HG02623 (cell line): ENCODE measurements at regions not wholly inside any gene's neighbourhood (a gene's known extent, or its start where the extent isn't known, plus 50 kb on each side); places are given as distances from the start of the nearest gene placed in this dataset.

Experiments used
- ATAC-seq: cut with Tn5 transposase; IDR thresholded peaks from one replicate; pipeline ENCODE4 v1.9.1; 2021; ENCODE audit warnings: moderate library complexity; ENCODE audit not compliant: unreplicated experiment

DNA sequence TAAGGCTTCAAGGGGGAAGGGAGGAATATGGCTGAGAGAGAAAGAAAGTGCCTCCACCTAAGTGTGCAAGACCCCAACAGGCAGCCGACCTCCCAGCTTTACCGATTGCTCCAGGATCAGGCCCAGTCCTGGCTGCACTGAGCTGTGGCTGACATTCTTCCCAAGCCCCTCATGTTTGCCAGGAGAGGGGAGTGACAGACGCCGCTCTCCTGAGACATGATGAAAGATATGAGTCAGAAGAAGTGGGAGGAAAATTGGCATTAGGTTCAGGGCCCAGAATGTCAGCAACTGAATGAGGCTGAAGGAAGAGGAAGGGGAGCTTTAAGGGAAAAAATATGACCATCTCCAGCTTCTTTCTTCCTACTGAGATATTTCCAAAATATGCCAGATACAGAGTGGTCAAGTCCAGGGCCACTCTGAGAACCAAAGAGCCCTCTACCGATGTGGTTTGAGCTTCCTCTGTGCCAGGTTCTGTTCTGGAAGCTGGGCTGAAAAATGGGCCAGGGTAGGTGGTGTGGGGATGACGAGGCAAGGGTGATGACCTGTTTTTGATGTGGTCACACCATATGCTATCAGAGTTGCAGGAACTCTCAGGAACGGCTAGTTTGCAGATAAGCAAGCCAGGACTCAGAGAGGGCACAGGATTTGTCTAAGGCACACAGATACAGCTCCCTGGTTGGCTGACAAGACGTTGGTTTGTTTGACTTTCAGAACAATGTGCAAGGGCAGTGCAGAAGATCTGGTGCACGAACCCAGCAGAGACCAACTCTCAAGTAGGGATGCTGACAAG lies 176.7 kb downstream of the SOX9 start:
- no peak for ATAC-seq

- ATAC-seq: no peak
These were observed 178.3 kb downstream of the SOX9 start for GRCh38 chr17:72299100-72299499.

- no peak for ATAC-seq
These were observed 178.8 kb downstream of the SOX9 start for GRCh38 chr17:72299592-72299991.

DNA sequence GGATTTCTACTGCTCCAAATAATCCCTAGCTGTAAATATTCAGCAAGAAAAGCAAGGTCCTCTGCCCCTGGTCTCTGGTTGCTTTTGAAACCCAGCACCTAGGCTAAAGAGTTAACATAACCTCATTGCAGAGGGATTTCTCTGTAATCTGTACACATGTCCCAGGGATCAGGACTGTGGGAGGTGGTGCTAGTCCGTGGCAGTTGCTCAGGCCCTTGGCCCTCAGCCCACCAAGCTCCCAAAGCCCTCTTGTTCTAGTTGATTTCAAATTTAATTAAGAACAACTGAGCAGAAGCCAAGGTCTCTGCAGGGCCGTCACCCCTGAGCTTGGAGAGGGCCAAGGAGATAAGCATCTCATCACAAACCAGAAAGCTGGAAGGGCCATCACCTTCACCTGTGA lies 181.1 kb downstream of the SOX9 start:
- ATAC-seq: no peak

DNA sequence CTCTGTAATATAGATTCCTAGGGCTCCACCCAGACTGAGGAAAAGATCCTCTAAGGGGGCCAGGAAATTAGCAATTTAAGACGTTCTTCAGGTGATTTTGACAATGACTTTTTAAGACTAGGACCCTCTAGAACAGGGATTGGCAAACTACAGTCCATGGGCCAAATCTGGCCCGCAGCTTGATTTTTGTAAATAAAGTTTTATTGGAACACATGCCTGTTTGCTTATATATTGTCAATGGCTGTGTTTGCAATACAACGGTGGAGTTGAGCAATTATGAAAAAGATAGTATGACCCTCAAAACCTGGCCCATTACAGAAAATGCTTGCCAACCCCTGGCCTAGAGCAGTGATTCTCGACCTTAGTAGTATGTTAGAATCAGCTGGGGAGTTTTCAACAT lies 181.9 kb downstream of the SOX9 start:
- ATAC-seq: no peak

DNA sequence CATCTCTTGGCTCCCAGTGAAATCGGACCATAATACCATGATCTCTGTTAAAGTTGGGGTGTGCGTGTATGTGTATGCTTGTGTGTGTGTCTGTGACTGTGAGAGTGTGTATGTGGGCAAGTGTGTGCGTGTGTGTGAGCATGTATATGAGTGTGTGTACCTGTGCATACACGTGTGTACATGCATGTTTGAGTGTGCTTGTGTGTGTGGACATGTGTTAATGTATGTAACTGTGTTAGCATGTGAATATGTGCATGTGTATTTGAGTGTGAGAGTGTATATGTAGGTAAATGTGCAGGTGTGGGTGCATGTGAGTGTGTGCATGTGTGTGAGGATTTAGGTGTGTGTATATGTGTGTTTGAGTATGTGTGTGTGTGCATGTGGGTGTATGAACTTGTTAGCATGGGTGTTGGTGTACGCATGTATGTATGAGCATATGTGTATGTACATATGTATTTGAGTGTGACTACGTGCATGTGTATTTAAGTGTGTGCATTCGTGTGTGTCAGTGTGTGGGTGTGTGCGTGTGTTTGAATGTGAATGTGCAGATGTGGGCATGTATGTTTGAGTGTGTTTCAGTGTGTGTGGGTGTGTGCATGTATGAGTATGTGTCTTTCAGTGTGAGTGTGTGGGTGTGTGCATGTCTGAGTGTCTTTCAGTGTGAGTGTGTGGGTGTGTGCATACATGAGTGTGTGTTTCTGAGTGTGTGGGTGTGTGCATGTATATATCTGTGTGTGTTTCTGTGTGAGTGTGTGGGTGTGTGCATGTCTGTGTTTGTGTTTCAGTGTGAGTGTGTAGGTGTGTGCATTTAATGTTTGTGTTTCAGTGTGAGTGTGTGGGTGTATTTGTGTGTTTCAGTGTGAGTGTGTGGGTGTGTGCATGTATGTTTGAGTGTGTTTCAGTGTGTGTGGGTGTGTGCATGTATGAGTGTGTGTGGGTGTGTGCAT lies 183.2 kb downstream of the SOX9 start:
- no peak for ATAC-seq

GRCh38 chr17:72304859-72305258 lies 184.0 kb downstream of the SOX9 start:
- no peak for ATAC-seq

DNA sequence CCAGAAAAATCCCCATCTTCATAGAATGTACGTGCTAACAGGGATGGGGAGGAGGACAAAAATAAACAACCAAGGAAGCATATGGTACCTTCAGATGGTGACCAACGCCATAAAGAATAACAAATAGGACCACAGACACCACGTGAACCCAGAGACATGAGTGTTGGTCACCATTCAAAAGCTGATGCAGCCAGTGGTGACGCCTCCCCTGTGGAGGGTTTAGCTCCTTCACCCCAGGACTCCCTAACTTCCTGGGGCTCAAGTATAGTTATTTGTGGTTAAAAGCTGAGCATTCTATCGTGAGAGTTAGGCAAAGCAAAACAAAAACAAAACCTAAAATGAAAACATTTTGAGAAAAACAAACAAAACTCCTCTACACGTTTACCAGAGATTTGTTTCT lies 184.7 kb downstream of the SOX9 start:
- no peak for ATAC-seq

DNA sequence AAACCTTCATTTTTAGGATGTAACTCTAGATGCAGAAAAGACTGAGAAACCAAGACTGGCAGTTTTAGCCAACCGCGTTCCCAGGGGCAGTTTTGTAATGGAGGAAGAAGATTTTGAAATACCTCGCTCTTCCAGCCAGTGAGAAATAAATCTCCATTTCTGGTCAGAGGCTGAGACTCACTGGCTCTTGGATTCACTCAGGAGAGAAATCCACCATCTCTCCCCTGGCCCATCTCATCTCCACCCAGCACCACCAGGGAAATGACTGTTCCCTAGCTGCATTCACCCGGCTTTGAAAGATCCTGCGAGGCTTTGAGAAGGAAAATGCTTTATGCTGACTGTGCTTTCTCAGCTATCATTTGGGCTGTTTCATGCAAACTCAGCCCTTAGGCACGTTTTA lies 185.2 kb downstream of the SOX9 start:
- ATAC-seq: no peak

DNA sequence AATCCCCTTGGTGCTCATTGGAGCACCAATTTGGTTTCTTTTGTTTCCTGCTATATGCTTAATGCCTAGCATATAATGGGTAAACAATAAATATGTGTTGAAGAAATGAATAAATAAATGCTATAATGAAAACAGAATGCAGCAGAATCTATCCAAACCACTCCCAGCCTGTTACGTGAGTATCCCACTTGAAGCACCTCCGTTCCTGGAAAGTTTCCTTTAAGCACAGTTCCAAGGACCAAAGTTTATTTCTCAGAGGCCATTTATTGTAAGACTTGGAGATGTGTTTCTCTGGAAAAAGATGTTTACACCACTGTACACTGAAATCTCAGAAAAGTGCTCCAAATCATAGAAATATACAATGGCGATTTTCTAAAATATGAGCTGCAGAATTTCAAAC lies 187.0 kb downstream of the SOX9 start:
- ATAC-seq: no peak

DNA sequence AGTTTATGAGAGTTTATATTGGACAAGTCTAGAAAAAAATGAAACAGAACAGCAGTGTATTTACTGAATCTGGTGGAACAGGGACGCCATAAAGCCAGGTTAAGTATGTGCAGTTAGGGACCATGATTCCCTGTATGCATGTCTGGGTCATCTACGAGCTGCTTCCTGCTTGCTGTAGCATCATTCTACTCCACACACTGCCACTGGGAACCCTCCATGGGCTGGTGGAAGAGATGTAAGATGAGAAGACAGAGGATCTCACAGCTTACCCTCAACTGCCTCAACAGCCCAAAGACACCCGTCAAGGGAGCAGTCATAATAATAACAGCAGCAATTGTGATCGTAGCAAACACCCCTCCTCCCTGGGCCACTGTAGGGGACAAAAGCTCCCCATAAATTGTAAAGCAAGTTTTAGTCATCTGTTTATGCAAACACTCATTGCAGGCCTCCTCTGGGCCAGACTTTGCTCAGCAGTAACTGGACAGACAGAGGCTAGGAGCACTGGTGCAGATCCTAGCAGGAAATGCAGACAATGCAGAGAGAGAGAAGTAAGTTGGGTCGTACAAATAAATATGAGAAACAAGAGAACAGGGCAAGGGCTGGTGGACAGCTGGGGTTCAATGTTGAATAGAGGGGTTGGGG lies 188.0 kb downstream of the SOX9 start:
- ATAC-seq: peak; percentile 42

- no peak for ATAC-seq
These were observed 190.2 kb downstream of the SOX9 start for GRCh38 chr17:72311004-72311403.

DNA sequence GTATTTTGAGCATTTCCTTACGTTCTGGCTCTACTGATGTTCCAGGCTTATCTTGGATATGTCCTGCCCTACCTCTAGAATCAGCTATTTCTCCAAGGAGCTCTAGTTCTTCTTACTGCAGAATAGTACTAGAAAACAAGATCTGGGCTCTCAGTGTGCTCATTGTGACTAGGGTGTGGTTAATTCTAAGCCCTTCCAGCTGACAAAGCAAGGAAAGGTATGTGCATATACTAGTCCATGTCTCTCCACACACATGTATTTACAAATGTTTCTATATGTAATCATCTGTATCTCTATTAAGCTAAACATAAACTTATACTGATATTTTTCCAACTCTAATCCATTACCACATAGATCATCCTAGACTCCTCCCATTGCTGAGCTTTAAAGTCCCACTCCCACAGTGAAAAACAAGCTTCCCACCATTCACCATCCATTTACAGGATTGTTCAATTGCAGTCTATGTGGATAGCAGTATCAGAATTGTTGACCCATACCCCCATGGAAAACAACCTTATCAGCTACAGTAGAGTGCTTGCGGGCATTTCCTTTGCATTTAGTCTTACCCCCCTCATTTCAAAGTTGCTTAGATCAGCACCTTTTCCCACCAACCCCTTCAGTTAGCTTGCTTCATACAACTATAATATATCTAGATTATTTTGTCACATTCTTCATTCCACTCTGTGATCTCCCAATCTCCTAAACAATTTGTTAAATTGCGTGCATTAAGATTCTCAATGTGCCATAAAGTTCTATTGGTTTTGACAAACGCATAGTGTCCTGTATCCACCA lies 194.5 kb downstream of the SOX9 start:
- no peak for ATAC-seq

- no peak for ATAC-seq
These were observed 197.3 kb downstream of the SOX9 start for GRCh38 chr17:72318131-72318530.

- no peak for ATAC-seq
These were observed 201.1 kb downstream of the SOX9 start for GRCh38 chr17:72321896-72322295.

DNA sequence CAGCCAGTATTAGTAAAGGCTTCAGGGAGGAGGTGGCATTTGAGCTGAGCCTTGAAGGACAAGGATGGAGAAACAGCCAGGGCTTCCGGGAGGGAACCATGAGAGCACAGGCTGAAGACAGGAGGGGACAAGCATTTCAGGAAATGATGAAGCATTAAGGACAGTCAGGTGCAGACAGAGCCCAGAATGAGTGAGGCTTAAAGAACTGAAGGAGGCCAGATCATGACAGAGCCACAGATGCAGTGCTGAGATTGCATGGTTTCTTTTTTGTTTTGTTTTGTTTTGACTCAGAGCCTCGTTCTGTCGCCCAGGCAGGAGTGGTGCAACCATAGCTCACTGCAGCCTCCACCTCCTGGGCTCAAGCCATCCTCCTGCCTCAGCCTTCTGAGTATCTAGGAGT lies 211.5 kb downstream of the SOX9 start:
- no peak for ATAC-seq

DNA sequence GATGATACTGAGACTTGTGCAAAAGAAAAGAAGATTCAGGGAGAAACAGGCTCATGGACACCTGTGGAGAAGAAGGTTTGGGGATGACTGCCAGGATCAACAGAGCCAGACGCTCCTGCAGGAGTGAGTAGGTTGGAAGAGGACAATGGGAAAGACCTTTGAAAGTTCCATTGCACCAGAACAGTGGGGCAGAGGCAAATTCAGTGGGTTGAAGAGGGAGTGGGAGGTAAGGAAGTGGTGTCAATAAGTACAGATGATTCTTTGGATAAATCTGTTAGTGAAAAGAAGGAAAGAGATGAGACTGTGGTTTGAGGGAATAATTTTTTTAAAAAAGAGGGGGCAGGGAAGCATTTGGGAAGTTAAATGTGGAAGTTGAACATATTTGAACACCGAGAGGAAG lies 212.8 kb downstream of the SOX9 start:
- no peak for ATAC-seq

- no peak for ATAC-seq
These were observed 213.4 kb downstream of the SOX9 start for GRCh38 chr17:72334205-72334604.

- ATAC-seq: no peak
These were observed 215.4 kb downstream of the SOX9 start for GRCh38 chr17:72336026-72336803.

- no peak for ATAC-seq
These were observed 215.9 kb downstream of the SOX9 start for GRCh38 chr17:72336804-72337070.
